ENCODE measurements at regions not wholly inside any gene's neighbourhood (a gene's known extent, or its start where the extent isn't known, plus 50 kb on each side); places are given as distances from the start of the nearest gene placed in this dataset.

DNA sequence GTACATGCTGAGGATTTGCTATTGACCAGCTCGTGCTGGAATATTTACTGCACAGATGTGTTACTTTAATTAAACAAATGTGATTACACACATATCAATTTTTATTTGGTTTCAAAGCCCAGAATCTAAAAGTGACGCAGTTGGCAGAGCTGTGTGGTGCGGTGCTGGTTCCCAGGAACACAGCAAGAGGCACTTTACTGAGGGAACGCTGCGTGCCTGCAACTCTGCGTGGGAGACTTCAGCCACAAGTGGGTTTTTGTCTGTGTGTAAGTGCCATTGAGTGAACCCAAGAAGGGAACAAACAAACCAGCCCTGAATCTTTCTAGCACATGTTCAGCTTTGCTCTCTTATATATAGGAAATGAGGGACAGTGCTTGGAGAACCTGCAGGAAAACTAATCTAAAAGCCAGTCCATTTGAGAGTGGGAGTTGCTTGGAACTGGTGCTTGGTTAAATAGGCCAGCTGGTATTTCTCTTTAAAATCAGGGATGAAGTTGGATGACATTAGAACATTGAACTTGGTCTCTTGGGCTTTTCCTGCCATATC is 196.6 kb upstream of the CELF4 start (continued):
- TF ChIP-seq TAF7 (optimal IDR thresholded peaks at IDR 0.05; ENCODE audit: borderline replicate concordance, low read depth, low read length) = no peak
- TF ChIP-seq GTF2F1 (IDR thresholded peaks at IDR 0.05; ENCODE audit: borderline replicate concordance, low read depth, low read length) = no peak
- no peak for TF ChIP-seq BACH1 (IDR thresholded peaks at IDR 0.05; ENCODE audit: low read length)
- no peak for TF ChIP-seq SIX5 (IDR thresholded peaks at IDR 0.05; ENCODE audit: low read depth, low read length)

Measured in H1 (cell line).